Kasumi-1 (cell line): ENCODE measurements at regions not wholly inside any gene's neighbourhood (a gene's known extent, or its start where the extent isn't known, plus 50 kb on each side); places are given as distances from the start of the nearest gene placed in this dataset.
"Not testable (repeated sequence)": the region's sequence is repeated elsewhere in the genome, so short reads cannot be mapped to it uniquely, and the experiment has no call there.

Experiments
- DNase-seq, 2 experiments: peaks; one replicate each; lab custom pipeline; 2025; lab: John Stamatoyannopoulos, UW

GRCh38 chr1:4172644-4173599, 272.9 kb upstream of the C1orf174 start:
- no peak for DNase-seq

GRCh38 chr1:4173731-4174130, 273.7 kb upstream of the C1orf174 start:
- no peak for DNase-seq

GRCh38 chr1:4174291-4175200, 274.5 kb upstream of the C1orf174 start:
- DNase-seq: no peak

GRCh38 chr1:4175566-4176405, 275.7 kb upstream of the C1orf174 start:
- no peak for DNase-seq

- no peak for DNase-seq
Measured at GRCh38 chr1:4176841-4177240, 276.8 kb upstream of the C1orf174 start.

- no peak for DNase-seq
Measured at GRCh38 chr1:4177425-4178150, 277.5 kb upstream of the C1orf174 start.

GRCh38 chr1:4178501-4179113, 278.5 kb upstream of the C1orf174 start:
- DNase-seq: no peak

GRCh38 chr1:4179914-4180735, 280.1 kb upstream of the C1orf174 start:
- no peak for DNase-seq

- DNase-seq: not testable (repeated sequence)
Measured at GRCh38 chr1:4186486-4186885, 286.4 kb upstream of the C1orf174 start.

- DNase-seq: no peak
Measured at GRCh38 chr1:4203501-4203900, 303.4 kb upstream of the C1orf174 start.

GRCh38 chr1:4207183-4207582, 307.1 kb upstream of the C1orf174 start:
- no peak for DNase-seq

- DNase-seq: no peak
Measured at GRCh38 chr1:4207842-4208692, 308.0 kb upstream of the C1orf174 start.

GRCh38 chr1:4210043-4210442, 310.0 kb upstream of the C1orf174 start:
- DNase-seq: no peak

GRCh38 chr1:4212796-4213195, 312.7 kb upstream of the C1orf174 start:
- DNase-seq: no peak

GRCh38 chr1:4213366-4213973, 313.4 kb upstream of the C1orf174 start:
- no peak for DNase-seq

- DNase-seq: no peak
Measured at GRCh38 chr1:4214826-4215225, 314.8 kb upstream of the C1orf174 start.

GRCh38 chr1:4215391-4215790, 315.3 kb upstream of the C1orf174 start:
- DNase-seq: no peak

- DNase-seq: no peak
Measured at GRCh38 chr1:4216231-4216630, 316.2 kb upstream of the C1orf174 start.
